H4 (cell line): ENCODE measurements at regions not wholly inside any gene's neighbourhood (a gene's known extent, or its start where the extent isn't known, plus 50 kb on each side); places are given as distances from the start of the nearest gene placed in this dataset.

Experiments used
- DNase-seq: peaks from one replicate; pipeline ENCODE4 v3.0.0-alpha.2; 2015; ENCODE audit warnings: low spot score

- DNase-seq: no peak
Measured at GRCh38 chr2:172358691-172359556, 68.5 kb upstream of the ITGA6 start.

- DNase-seq: no peak
Measured at GRCh38 chr2:172361360-172361759, 66.0 kb upstream of the ITGA6 start.

DNA sequence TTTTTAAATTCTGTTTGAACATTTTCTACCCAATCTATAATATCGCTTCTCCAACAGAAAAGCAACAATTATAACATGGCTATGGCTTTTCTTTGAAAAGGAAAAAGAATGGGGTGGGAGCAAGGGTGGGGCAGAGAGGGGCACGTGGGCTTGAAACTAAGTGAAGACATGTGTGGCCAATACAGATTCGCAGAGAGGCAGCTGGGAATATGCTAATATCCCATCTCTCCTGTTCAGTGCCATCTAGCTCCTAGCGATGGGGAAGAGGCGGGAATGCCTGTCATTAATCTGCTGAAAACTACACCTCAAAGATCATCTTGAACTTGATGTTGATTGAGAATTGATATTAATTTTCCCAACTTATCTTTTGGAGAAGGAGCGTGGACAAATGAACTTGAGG lies 65.5 kb upstream of the ITGA6 start:
- no peak for DNase-seq

GRCh38 chr2:172364261-172364660 lies 63.1 kb upstream of the ITGA6 start:
- no peak for DNase-seq

GRCh38 chr2:172366596-172367150 lies 60.7 kb upstream of the ITGA6 start:
- no peak for DNase-seq

DNA sequence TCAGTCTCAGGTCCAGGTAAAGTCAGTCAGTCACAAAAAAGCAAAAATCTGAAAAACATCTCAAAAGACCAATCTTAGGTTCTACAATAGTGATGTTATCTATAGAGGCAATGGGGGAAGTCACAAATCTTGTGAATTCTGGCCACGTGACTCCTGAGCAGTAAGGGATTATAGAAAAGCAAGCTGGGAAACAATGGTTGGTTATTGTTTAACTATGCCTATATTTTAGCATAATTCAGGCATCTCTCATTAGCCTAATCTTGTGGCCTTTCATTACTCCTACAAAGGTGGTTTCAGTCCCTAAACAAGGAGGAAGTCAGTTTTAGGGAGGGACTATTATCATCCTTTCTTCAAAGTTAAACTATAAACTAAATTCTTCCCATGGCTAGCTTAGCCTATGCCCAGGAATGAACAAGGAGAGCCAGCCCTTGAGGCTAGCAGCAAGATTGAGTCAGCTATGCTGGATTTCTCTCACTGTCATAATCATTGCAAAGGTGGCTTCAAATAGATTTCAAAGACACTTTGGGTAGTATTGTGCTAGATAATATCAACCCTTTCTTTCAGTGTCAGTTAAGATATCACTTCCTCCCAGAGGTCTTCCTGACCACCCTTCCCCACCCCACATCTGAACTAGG lies 56.4 kb upstream of the ITGA6 start:
- no peak for DNase-seq

- DNase-seq: no peak
Measured at GRCh38 chr2:172372436-172372835, 55.0 kb upstream of the ITGA6 start.

DNA sequence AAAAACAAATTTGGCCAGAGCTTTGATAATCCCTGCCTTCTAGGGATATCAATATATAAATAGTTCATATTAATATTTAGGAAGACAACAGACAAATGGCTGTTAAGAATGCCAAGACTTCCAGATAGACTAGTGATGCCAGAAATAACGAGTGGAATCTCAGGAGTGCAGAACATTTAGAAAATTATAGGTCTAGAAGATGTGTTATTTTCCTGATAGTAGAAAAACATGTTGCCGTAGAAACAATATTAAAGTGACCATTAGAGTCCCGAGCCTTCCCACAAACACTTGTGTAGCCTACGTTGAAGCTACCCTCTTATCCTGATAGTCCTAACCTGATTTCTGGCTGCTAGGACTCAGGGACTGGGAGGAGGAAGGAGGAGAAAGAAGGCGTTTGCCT lies 54.3 kb upstream of the ITGA6 start:
- no peak for DNase-seq

GRCh38 chr2:172373766-172374165 lies 53.6 kb upstream of the ITGA6 start:
- no peak for DNase-seq

- DNase-seq: no peak
Measured at GRCh38 chr2:172374318-172375240, 52.8 kb upstream of the ITGA6 start.

DNA sequence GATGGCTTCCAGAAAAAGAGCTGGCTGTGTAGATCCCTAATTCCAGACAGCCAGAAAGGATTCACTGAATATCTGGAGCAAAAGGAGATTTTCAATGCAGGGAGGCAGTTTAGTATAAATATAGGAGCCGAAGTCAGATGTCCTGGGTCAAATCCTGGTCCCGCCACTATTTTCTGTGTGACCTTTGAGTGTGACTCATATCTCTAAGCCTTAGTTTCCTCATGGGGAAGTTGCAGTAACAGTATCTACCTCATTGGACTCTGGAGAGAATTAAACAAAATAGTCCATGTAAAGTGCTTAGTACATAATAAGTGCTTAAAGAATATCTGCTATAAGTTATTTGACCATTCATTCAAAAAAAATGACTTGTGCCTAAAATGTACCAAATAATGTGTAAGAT lies 52.1 kb upstream of the ITGA6 start:
- no peak for DNase-seq

GRCh38 chr2:172376016-172376415 lies 51.4 kb upstream of the ITGA6 start:
- no peak for DNase-seq

DNA sequence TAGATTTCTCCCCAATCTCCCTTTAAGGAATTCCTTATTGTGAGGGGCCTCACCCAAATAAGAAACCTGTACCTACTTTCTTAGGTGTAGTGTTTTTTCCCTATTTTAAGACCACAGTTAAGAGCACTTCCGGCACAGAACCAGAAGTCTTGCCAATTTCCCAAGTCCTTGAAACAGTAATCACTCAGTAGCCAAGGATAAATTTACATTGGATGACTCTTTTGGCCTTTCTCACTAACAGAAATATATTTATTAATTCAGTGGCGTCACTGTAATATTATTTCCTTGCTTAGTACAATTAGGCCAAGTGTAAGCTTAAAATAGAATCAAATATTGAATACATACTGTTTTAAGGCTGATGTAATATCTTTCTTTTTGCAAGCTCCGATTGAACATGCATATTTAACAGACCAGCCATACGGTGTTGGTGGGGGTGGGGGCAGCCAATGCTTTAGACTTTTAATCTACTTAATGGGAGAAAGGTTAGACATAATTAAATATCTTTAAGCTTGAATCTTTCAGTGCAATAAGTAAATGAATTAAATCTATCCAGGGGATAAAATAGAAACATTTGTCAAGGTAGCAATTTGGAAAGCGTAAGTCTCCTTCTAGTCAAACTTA lies 50.8 kb upstream of the ITGA6 start:
- DNase-seq: no peak

GRCh38 chr2:172377408-172377807 lies 50.0 kb upstream of the ITGA6 start:
- DNase-seq: no peak
